GM12864 (cell line): ENCODE measurements at regions not wholly inside any gene's neighbourhood (a gene's known extent, or its start where the extent isn't known, plus 50 kb on each side); places are given as distances from the start of the nearest gene placed in this dataset.
"Not testable (repeated sequence)": the region's sequence is repeated elsewhere in the genome, so short reads cannot be mapped to it uniquely, and the experiment has no call there.

ENCODE experiments used
- DNase-seq: peaks from one replicate; pipeline ENCODE4 v3.0.0-alpha.2; 2011; ENCODE audit warnings: low read depth
- H3K4me3 ChIP-seq: 2 replicates; pipeline ENCODE4 v1.5.1; 2011; ENCODE audit warnings: mild to moderate bottlenecking, low read depth, low read length, control low read depth
- CTCF ChIP-seq: IDR thresholded peaks from 2 replicates; pipeline ENCODE4 v1.5.1; 2011; ENCODE audit warnings: low read depth, mild to moderate bottlenecking, moderate library complexity, low read length, control low read depth, inconsistent platforms; ENCODE audit errors: missing control alignments

- not testable (repeated sequence) for DNase-seq, H3K4me3 ChIP-seq
Measured at GRCh38 chr10:38321393-38321792, 227.3 kb downstream of the ZNF37A start.

GRCh38 chr10:38330306-38330705 is 236.2 kb downstream of the ZNF37A start:
- not testable (repeated sequence) for H3K4me3 ChIP-seq

GRCh38 chr10:38331106-38331505 is 237.0 kb downstream of the ZNF37A start:
- H3K4me3 ChIP-seq, DNase-seq: not testable (repeated sequence)

More at GRCh38 chr10:38330306-38330705, 236.2 kb downstream of the ZNF37A start:
- DNase-seq: not testable (repeated sequence)

- not testable (repeated sequence) for H3K4me3 ChIP-seq, DNase-seq
Measured at GRCh38 chr10:38333699-38334098, 239.6 kb downstream of the ZNF37A start.

- not testable (repeated sequence) for H3K4me3 ChIP-seq, DNase-seq
Measured at GRCh38 chr10:38350645-38351044, 256.5 kb downstream of the ZNF37A start.

GRCh38 chr10:38354410-38354809 is 260.3 kb downstream of the ZNF37A start:
- not testable (repeated sequence) for DNase-seq, H3K4me3 ChIP-seq

GRCh38 chr10:38355911-38356526 is 261.9 kb downstream of the ZNF37A start:
- peak; percentile 42 for DNase-seq

GRCh38 chr10:38356527-38356926 is 262.4 kb downstream of the ZNF37A start:
- peak overlapping the region; percentile 51 for H3K4me3 ChIP-seq
- not testable (repeated sequence) for DNase-seq

More at GRCh38 chr10:38355911-38356526, 261.9 kb downstream of the ZNF37A start:
- H3K4me3 ChIP-seq: peak overlapping the region; percentile 60

GRCh38 chr10:38362514-38362913 is 268.4 kb downstream of the ZNF37A start:
- H3K4me3 ChIP-seq: not testable (repeated sequence)

GRCh38 chr10:38364073-38364472 is 269.9 kb downstream of the ZNF37A start:
- DNase-seq, H3K4me3 ChIP-seq: not testable (repeated sequence)

More at GRCh38 chr10:38362514-38362913, 268.4 kb downstream of the ZNF37A start:
- DNase-seq: not testable (repeated sequence)

GRCh38 chr10:38365917-38366316 is 271.8 kb downstream of the ZNF37A start:
- DNase-seq, H3K4me3 ChIP-seq: not testable (repeated sequence)
- peak; percentile 33 for TF ChIP-seq CTCF

- not testable (repeated sequence) for DNase-seq
Measured at GRCh38 chr10:38383800-38384199, 289.7 kb downstream of the ZNF37A start.

GRCh38 chr10:38386869-38387268 is 292.7 kb downstream of the ZNF37A start:
- not testable (repeated sequence) for H3K4me3 ChIP-seq

More at GRCh38 chr10:38383800-38384199, 289.7 kb downstream of the ZNF37A start:
- not testable (repeated sequence) for H3K4me3 ChIP-seq

GRCh38 chr10:38390725-38391124 is 296.6 kb downstream of the ZNF37A start:
- TF ChIP-seq CTCF: peak; percentile 20
- not testable (repeated sequence) for H3K4me3 ChIP-seq, DNase-seq

More at GRCh38 chr10:38386869-38387268, 292.7 kb downstream of the ZNF37A start:
- not testable (repeated sequence) for DNase-seq

- DNase-seq, H3K4me3 ChIP-seq: not testable (repeated sequence)
Measured at GRCh38 chr10:38395465-38395864, 301.3 kb downstream of the ZNF37A start.

- not testable (repeated sequence) for H3K4me3 ChIP-seq, DNase-seq
Measured at GRCh38 chr10:38396178-38396954, 302.2 kb downstream of the ZNF37A start.

- not testable (repeated sequence) for DNase-seq
- peak overlapping the region; percentile 88 for H3K4me3 ChIP-seq
Measured at GRCh38 chr10:38401565-38401964, 307.4 kb downstream of the ZNF37A start.
